ENCODE measurements at regions not wholly inside any gene's neighbourhood (a gene's known extent, or its start where the extent isn't known, plus 50 kb on each side); places are given as distances from the start of the nearest gene placed in this dataset.

GRCh38 chr11:70873736-70874412, 378.5 kb downstream of the SHANK2 start:
- Histone ChIP-seq H3K9me3 (ENCODE audit: insufficient read depth, low read depth) (no peaks in the 10 kb centered on the region), H3K4me2 (no peak overlapping the region), H3K79me2 (ENCODE audit: low read depth) (no peaks in the 10 kb centered on the region), H4K20me1 (ENCODE audit: insufficient read depth) (peaks cover 3% of the 10 kb centered on the region), H3K4me3 (no peak overlapping the region), H2AFZ (no peak overlapping the region), H3K9me2 (ENCODE audit: insufficient read depth) (no peaks in the 10 kb centered on the region), H3K36me3 (ENCODE audit: low read depth) (no peaks in the 10 kb centered on the region), H3K27ac (no peak overlapping the region), H3F3A (ENCODE audit: insufficient read depth, low read depth) (no peaks in the 10 kb centered on the region), H3K4me1 (replicated peaks; ENCODE audit: insufficient read depth) (no peaks in the 10 kb centered on the region), H3K27me3 (ENCODE audit: insufficient read depth, low read depth) (no peaks in the 10 kb centered on the region)
- no peak for DNase-seq
- TF ChIP-seq EZH2 (IDR thresholded peaks at IDR 0.05; ENCODE audit: low read depth) = no peak
- TF ChIP-seq, protein P1, sequence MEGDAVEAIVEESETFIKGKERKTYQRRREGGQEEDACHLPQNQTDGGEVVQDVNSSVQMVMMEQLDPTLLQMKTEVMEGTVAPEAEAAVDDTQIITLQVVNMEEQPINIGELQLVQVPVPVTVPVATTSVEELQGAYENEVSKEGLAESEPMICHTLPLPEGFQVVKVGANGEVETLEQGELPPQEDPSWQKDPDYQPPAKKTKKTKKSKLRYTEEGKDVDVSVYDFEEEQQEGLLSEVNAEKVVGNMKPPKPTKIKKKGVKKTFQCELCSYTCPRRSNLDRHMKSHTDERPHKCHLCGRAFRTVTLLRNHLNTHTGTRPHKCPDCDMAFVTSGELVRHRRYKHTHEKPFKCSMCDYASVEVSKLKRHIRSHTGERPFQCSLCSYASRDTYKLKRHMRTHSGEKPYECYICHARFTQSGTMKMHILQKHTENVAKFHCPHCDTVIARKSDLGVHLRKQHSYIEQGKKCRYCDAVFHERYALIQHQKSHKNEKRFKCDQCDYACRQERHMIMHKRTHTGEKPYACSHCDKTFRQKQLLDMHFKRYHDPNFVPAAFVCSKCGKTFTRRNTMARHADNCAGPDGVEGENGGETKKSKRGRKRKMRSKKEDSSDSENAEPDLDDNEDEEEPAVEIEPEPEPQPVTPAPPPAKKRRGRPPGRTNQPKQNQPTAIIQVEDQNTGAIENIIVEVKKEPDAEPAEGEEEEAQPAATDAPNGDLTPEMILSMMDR (conservative IDR thresholded peaks at IDR 0.05) = no peak
- intact Hi-C loops (cut with micrococcal nuclease; ENCODE audit: unreplicated experiment) = no loop called here
- ChIA-PET CTCF (no interaction called here), POLR2A (ENCODE audit: unreplicated experiment) (no interaction called here)
- no TSS peak for BruUV-seq (replicated peaks)

DNA sequence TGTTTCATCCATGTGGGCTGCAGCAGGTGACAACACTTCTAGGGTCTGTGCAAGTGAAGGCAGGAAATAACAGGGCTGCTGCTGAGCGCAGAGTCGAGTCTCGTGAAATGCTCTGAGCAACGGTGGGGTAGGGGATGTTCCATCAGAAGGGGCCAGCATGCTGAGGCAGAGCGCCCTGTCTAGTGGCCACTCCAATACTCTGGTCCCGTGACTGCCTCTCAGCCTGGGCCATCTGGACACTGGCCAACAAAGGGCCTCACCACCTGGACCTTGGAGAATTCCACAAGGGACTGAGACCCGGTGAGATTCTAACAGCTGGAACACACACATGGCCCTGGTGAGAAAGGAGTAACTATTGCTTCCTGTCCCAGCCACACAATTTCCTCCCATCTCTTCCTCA, 375.7 kb downstream of the SHANK2 start:
- Histone ChIP-seq H3F3A (ENCODE audit: insufficient read depth, low read depth) (no peaks in the 10 kb centered on the region), H2AFZ (no peak overlapping the region), H3K27me3 (ENCODE audit: insufficient read depth, low read depth) (no peaks in the 10 kb centered on the region), H3K4me1 (replicated peaks; ENCODE audit: insufficient read depth) (no peaks in the 10 kb centered on the region), H3K79me2 (ENCODE audit: low read depth) (no peaks in the 10 kb centered on the region), H3K4me2 (no peak overlapping the region), H3K9me3 (ENCODE audit: insufficient read depth, low read depth) (no peaks in the 10 kb centered on the region), H3K36me3 (ENCODE audit: low read depth) (no peaks in the 10 kb centered on the region), H3K27ac (no peak overlapping the region), H3K9me2 (ENCODE audit: insufficient read depth) (no peaks in the 10 kb centered on the region), H4K20me1 (ENCODE audit: insufficient read depth) (peaks cover 3% of the 10 kb centered on the region), H3K4me3 (no peak overlapping the region)
- intact Hi-C loops (cut with micrococcal nuclease; ENCODE audit: unreplicated experiment) = no loop called here
- ChIA-PET POLR2A (ENCODE audit: unreplicated experiment) (no interaction called here), CTCF (no interaction called here)
- no peak for DNase-seq
- BruUV-seq (replicated peaks) = no TSS peak
- TF ChIP-seq EZH2 (IDR thresholded peaks at IDR 0.05; ENCODE audit: low read depth) = no peak
- TF ChIP-seq, protein P1 (conservative IDR thresholded peaks at IDR 0.05) = no peak

GRCh38 chr11:70877151-70877550, 375.2 kb downstream of the SHANK2 start:
- peaks cover 3% of the 10 kb centered on the region for H4K20me1 ChIP-seq (ENCODE audit: insufficient read depth)
- H3K9me3 ChIP-seq (ENCODE audit: insufficient read depth, low read depth) = no peaks in the 10 kb centered on the region
- no peak for DNase-seq
- no peak overlapping the region for H3K4me2 ChIP-seq
- H3K36me3 ChIP-seq (ENCODE audit: low read depth) = no peaks in the 10 kb centered on the region
- H3F3A ChIP-seq (ENCODE audit: insufficient read depth, low read depth) = no peaks in the 10 kb centered on the region
- H3K4me3 ChIP-seq = no peak overlapping the region
- no peaks in the 10 kb centered on the region for H3K27me3 ChIP-seq (ENCODE audit: insufficient read depth, low read depth)
- CTCF ChIA-PET = no interaction called here
- H3K4me1 ChIP-seq (replicated peaks; ENCODE audit: insufficient read depth) = no peaks in the 10 kb centered on the region
- H2AFZ ChIP-seq = no peak overlapping the region
- POLR2A ChIA-PET (ENCODE audit: unreplicated experiment) = no interaction called here
- H3K9me2 ChIP-seq (ENCODE audit: insufficient read depth) = no peaks in the 10 kb centered on the region
- TF ChIP-seq, protein P1 (conservative IDR thresholded peaks at IDR 0.05) = no peak
- no peak for TF ChIP-seq EZH2 (IDR thresholded peaks at IDR 0.05; ENCODE audit: low read depth)
- no peaks in the 10 kb centered on the region for H3K79me2 ChIP-seq (ENCODE audit: low read depth)
- intact Hi-C loops (cut with micrococcal nuclease; ENCODE audit: unreplicated experiment) = no loop called here
- BruUV-seq (replicated peaks) = no TSS peak
- no peak overlapping the region for H3K27ac ChIP-seq
